B cell (primary cell): ENCODE measurements at regions not wholly inside any gene's neighbourhood (a gene's known extent, or its start where the extent isn't known, plus 50 kb on each side); places are given as distances from the start of the nearest gene placed in this dataset.

Experiments used
- ATAC-seq: fragments of 200-7000 bp; cut with Tn5 transposase; one replicate; pipeline ENCODE4 v1.10.0; 2021; ENCODE audit warnings: low read depth, mild to moderate bottlenecking, moderate number of reproducible peaks, moderate library complexity
- CTCF ChIA-PET: fragments of 350-600 bp; sonication (Branson Sonifier 250); formaldehyde crosslinking; loops from one replicate; lab custom pipeline; 2021; ENCODE audit warnings: antibody characterized with exemption, inconsistent platforms; lab: Charles Lee
- POLR2A ChIA-PET: fragments of 350-600 bp; sonication (Branson Sonifier 250); formaldehyde crosslinking; loops from one replicate; lab custom pipeline; 2021; ENCODE audit warnings: antibody characterized with exemption; lab: Charles Lee
- DNase-seq: peaks from one replicate; pipeline ENCODE4 v3.0.0; 2013
- H2AFZ ChIP-seq: 2 replicates; pipeline ENCODE4 v1.6.1; 2012; ENCODE audit warnings: mild to moderate bottlenecking, low read depth, low read length; ENCODE audit not compliant: insufficient read depth, poor library complexity, severe bottlenecking
- H3K27ac ChIP-seq, 2 donors: 1 replicate in 1 of 2; 2 replicates in 1 of 2; pipeline ENCODE4 v1.5.1; 2012 to 2013; ENCODE audit warnings: low read length in 2 of 2, mild to moderate bottlenecking in 2 of 2, moderate library complexity in 1 of 2
- H3K27me3 ChIP-seq, 4 experiments: fragments of 200-600 bp in 1 of 4; sonication (generic) in 1 of 4; replicated peaks in 1 of 4; 1 replicate in 2 of 4; 2 replicates in 2 of 4; pipeline versions ENCODE4 v1.6.1 to v1.7.0; 2013 to 2016; ENCODE audit warnings: low read length in 3 of 4, mild to moderate bottlenecking in 2 of 4, mixed read lengths in 1 of 4, moderate library complexity in 1 of 4; ENCODE audit not compliant: insufficient read depth in 4 of 4, control insufficient read depth in 3 of 4; ENCODE audit errors: control extremely low read depth in 1 of 4
- H3K36me3 ChIP-seq, 2 experiments: replicated peaks in 1 of 2; 1 replicate in 1 of 2; 2 replicates in 1 of 2; pipeline versions ENCODE4 v1.6.1 to v1.7.1; 2013; ENCODE audit warnings: low read length in 1 of 2; ENCODE audit not compliant: insufficient read depth in 2 of 2, control insufficient read depth in 1 of 2; ENCODE audit errors: control extremely low read depth in 1 of 2, extremely low read depth in 1 of 2
- H3K4me1 ChIP-seq, 2 donors: fragments of 200-600 bp in 1 of 2; sonication (generic) in 1 of 2; 1 replicate in 1 of 2; 2 replicates in 1 of 2; pipeline versions ENCODE4 v1.5.1 to v1.6.1; 2013 to 2017; ENCODE audit warnings: low read length in 2 of 2; ENCODE audit not compliant: control insufficient read depth in 2 of 2, insufficient read depth in 2 of 2
- H3K4me2 ChIP-seq: replicated peaks from 2 replicates; pipeline ENCODE3; 2012; ENCODE audit warnings: mild to moderate bottlenecking, low read depth, low read length; ENCODE audit not compliant: poor library complexity, severe bottlenecking
- H3K4me3 ChIP-seq, 5 experiments: fragments of 200-600 bp in 1 of 5; sonication (generic) in 1 of 5; 1 replicate in 3 of 5; 2 replicates in 2 of 5; pipeline versions ENCODE4 v1.5.1 to v1.7.0; 2011 to 2016; ENCODE audit warnings: low read length in 4 of 5, mild to moderate bottlenecking in 4 of 5, low read depth in 2 of 5, control low read depth in 1 of 5, moderate library complexity in 1 of 5; ENCODE audit not compliant: insufficient read depth in 1 of 5; ENCODE audit errors: control extremely low read depth in 1 of 5, extremely low read depth in 1 of 5
- H3K79me2 ChIP-seq: fragments of 200-600 bp; sonication (generic); one replicate; pipeline ENCODE4 v1.6.0; 2016; ENCODE audit warnings: low read length; ENCODE audit not compliant: control insufficient read depth, insufficient read depth
- H3K9ac ChIP-seq: fragments of 200-600 bp; sonication (generic); 2 replicates; pipeline ENCODE4 v1.6.1; 2017; ENCODE audit warnings: mild to moderate bottlenecking, low read length, moderate library complexity
- H3K9me3 ChIP-seq, 3 donors: one replicate each; pipeline versions ENCODE4 v1.6.1 to v1.7.1; 2013; ENCODE audit warnings: low read length in 2 of 3; ENCODE audit not compliant: control insufficient read depth in 2 of 3, insufficient read depth in 1 of 3; ENCODE audit errors: control extremely low read depth in 1 of 3
- H4K20me1 ChIP-seq: 2 replicates; pipeline ENCODE4 v1.6.0; 2012; ENCODE audit warnings: mild to moderate bottlenecking, low read length; ENCODE audit not compliant: insufficient read depth, control insufficient read depth, poor library complexity, severe bottlenecking
- H3K27ac Mint-ChIP-seq: one replicate; pipeline ENCODE4 v1.8.0; 2021; ENCODE audit warnings: mixed read lengths
- H3K27me3 Mint-ChIP-seq: one replicate; pipeline ENCODE4 v1.8.0; 2021; ENCODE audit warnings: mixed read lengths
- H3K4me1 Mint-ChIP-seq: one replicate; pipeline ENCODE4 v1.8.0; 2021; ENCODE audit warnings: mixed read lengths
- H3K4me3 Mint-ChIP-seq: one replicate; pipeline ENCODE4 v1.8.0; 2021; ENCODE audit warnings: mixed read lengths
- H3K9me3 Mint-ChIP-seq: one replicate; pipeline ENCODE4 v1.8.0; 2022; ENCODE audit warnings: mixed read lengths; ENCODE audit not compliant: insufficient read depth
- CTCF ChIP-seq: fragments of 200-600 bp; IDR thresholded peaks from one replicate; pipeline ENCODE4 v1.8.0; 2022; ENCODE audit warnings: antibody characterized with exemption, mild to moderate bottlenecking
- EZH2 ChIP-seq: IDR thresholded peaks from 2 replicates; pipeline ENCODE4 v1.6.1; 2012; ENCODE audit warnings: borderline replicate concordance, low read depth, mild to moderate bottlenecking, moderate library complexity, low read length; ENCODE audit not compliant: insufficient read depth, poor library complexity, severe bottlenecking
- WGBS: methylation state at CpG from one replicate; pipeline ENCODE4 v1.1.5; 2013; ENCODE audit warnings: missing lambda C conversion rate; ENCODE audit not compliant: insufficient coverage; 5-methylcytosine and 5-hydroxymethylcytosine counted together
- intact Hi-C: fragments of 100-400 bp; cut with micrococcal nuclease; formaldehyde crosslinking; loops from one replicate; pipeline ENCODE4 v1.10.0; 2022

DNA sequence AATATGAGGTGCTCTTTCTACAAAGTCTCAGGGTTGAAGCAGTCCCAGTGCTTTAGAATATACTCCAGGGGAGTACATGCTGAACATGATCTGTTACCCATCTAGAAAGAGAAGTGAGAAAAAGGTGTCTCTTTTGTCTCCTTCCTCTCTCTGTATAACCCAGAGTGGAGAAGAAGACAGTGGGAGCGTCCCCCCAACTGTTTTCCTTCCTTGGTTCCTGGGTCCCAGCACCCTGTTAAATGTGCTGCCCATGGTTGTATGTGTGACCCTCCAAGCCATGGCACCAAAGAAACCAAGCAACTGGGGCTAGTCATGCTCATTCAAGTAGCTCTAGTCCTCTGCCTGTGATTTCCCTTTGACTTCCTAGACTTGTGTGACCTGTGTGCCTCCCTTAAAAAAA, 683.7 kb downstream of the TBL1XR1 start:
- peak; percentile 18 for DNase-seq
- no peak overlapping the region for H2AFZ ChIP-seq
- H3K4me3 ChIP-seq: no peak overlapping the region
- WGBS: 71% methylated on average over 1 of the region's 1 CpG
- peaks cover 16% of the 10 kb centered on the region for H3K9me3 Mint-ChIP-seq
- intact Hi-C loops: no loop called here
- ATAC-seq: no peak
- H3K27me3 ChIP-seq: no peaks in the 10 kb centered on the region
- no peak overlapping the region for H3K4me2 ChIP-seq
- H3K27ac ChIP-seq: no peak overlapping the region
- H3K36me3 ChIP-seq: no peaks in the 10 kb centered on the region
- no peaks in the 10 kb centered on the region for H3K4me1 Mint-ChIP-seq
- H3K9ac ChIP-seq: no peak overlapping the region
- ChIA-PET CTCF (no interaction called here), POLR2A (no interaction called here)
- TF ChIP-seq CTCF: no peak
- no peak for TF ChIP-seq EZH2
- no peak overlapping the region for H3K4me3 Mint-ChIP-seq
- H3K9me3 ChIP-seq: peaks cover 5 to 32% (median 24%) of the 10 kb centered on the region in 3 donors
- H3K27ac Mint-ChIP-seq: no peak overlapping the region
- H4K20me1 ChIP-seq: no peaks in the 10 kb centered on the region
- H3K79me2 ChIP-seq: no peaks in the 10 kb centered on the region
- H3K27me3 Mint-ChIP-seq: no peaks in the 10 kb centered on the region
- H3K4me1 ChIP-seq: no peaks in the 10 kb centered on the region

DNA sequence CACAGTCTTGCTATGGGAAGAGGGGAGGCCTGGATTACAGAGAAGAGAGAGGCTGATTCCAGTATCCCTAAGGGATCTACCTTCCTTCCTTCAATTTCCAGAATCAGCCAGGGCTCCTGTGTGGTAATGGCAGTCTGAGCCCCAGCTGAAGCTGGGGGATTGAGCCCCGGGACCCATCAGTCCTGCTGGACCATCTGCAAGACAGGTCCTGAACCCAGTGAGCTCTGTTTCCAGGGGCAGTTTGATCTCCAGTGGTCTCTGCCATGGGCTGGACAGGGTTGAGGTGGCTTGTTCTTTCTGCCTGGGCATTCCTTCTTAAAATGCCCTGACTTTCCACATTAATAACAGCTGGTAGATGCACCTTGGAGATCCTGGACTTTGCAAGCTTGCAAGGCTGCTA, 685.2 kb downstream of the TBL1XR1 start:
- ChIA-PET POLR2A (no interaction called here), CTCF (no interaction called here)
- no peaks in the 10 kb centered on the region for H3K4me1 Mint-ChIP-seq
- no peak overlapping the region for H3K4me2 ChIP-seq
- H3K4me3 ChIP-seq: no peak overlapping the region
- H3K4me3 Mint-ChIP-seq: no peak overlapping the region
- no peaks in the 10 kb centered on the region for H3K27me3 Mint-ChIP-seq
- intact Hi-C loops: no loop called here
- H4K20me1 ChIP-seq: no peaks in the 10 kb centered on the region
- H2AFZ ChIP-seq: no peak overlapping the region
- H3K79me2 ChIP-seq: no peaks in the 10 kb centered on the region
- H3K4me1 ChIP-seq: no peaks in the 10 kb centered on the region
- no peak overlapping the region for H3K27ac ChIP-seq
- no peaks in the 10 kb centered on the region for H3K36me3 ChIP-seq
- H3K27ac Mint-ChIP-seq: no peak overlapping the region
- H3K27me3 ChIP-seq: no peaks in the 10 kb centered on the region
- DNase-seq: no peak
- no peak overlapping the region for H3K9ac ChIP-seq
- TF ChIP-seq EZH2: no peak
- no peak for TF ChIP-seq CTCF
- no peak for ATAC-seq
- peaks cover 18% of the 10 kb centered on the region for H3K9me3 Mint-ChIP-seq
- WGBS: 91% methylated on average over 1 of the region's 1 CpG
- peaks cover 5 to 32% (median 24%) of the 10 kb centered on the region in 3 donors for H3K9me3 ChIP-seq
